Renal cortex interstitium (tissue), 11 donors: ENCODE measurements at regions not wholly inside any gene's neighbourhood (a gene's known extent, or its start where the extent isn't known, plus 50 kb on each side); places are given as distances from the start of the nearest gene placed in this dataset.

Experiments
- DNase-seq, 11 donors: peaks; one replicate each; pipeline ENCODE4 v3.0.0-alpha.2; 2013; ENCODE audit warnings: low read depth in 9 of 11, low spot score in 4 of 11; ENCODE audit errors: extremely low read depth in 1 of 11

- no peak for DNase-seq
These were observed 192.6 kb upstream of the NECTIN1 start for GRCh38 chr11:119921571-119921970.

- no peak for DNase-seq
These were observed 191.8 kb upstream of the NECTIN1 start for GRCh38 chr11:119920666-119921387.

- DNase-seq, result no peak
These were observed 190.7 kb upstream of the NECTIN1 start for GRCh38 chr11:119919656-119920055.

GRCh38 chr11:119918347-119918746 lies 189.3 kb upstream of the NECTIN1 start:
- no peak for DNase-seq

GRCh38 chr11:119916568-119916967 lies 187.6 kb upstream of the NECTIN1 start:
- DNase-seq, result no peak

GRCh38 chr11:119912229-119912628 lies 183.2 kb upstream of the NECTIN1 start:
- peak in 1 of 11 donors; percentile 18 for DNase-seq

- no peak for DNase-seq
These were observed 181.7 kb upstream of the NECTIN1 start for GRCh38 chr11:119910650-119911049.

- DNase-seq, result no peak
These were observed 181.1 kb upstream of the NECTIN1 start for GRCh38 chr11:119910051-119910450.

GRCh38 chr11:119909495-119909894 lies 180.5 kb upstream of the NECTIN1 start:
- no peak for DNase-seq

GRCh38 chr11:119909077-119909476 lies 180.1 kb upstream of the NECTIN1 start:
- DNase-seq, result no peak

GRCh38 chr11:119908573-119908904 lies 179.5 kb upstream of the NECTIN1 start:
- no peak for DNase-seq

GRCh38 chr11:119907878-119908572 lies 179.0 kb upstream of the NECTIN1 start:
- DNase-seq, result no peak

GRCh38 chr11:119907122-119907851 lies 178.3 kb upstream of the NECTIN1 start:
- no peak for DNase-seq

- no peak for DNase-seq
These were observed 177.4 kb upstream of the NECTIN1 start for GRCh38 chr11:119906376-119906775.

GRCh38 chr11:119905162-119905561 lies 176.2 kb upstream of the NECTIN1 start:
- no peak for DNase-seq

- no peak for DNase-seq
These were observed 175.6 kb upstream of the NECTIN1 start for GRCh38 chr11:119904531-119905035.

- no peak for DNase-seq
These were observed 174.8 kb upstream of the NECTIN1 start for GRCh38 chr11:119903821-119904220.

- no peak for DNase-seq
These were observed 174.4 kb upstream of the NECTIN1 start for GRCh38 chr11:119903389-119903788.

GRCh38 chr11:119902656-119903231 lies 173.7 kb upstream of the NECTIN1 start:
- no peak for DNase-seq
